Omental fat pad (tissue), 3 donors: ENCODE measurements at regions not wholly inside any gene's neighbourhood (a gene's known extent, or its start where the extent isn't known, plus 50 kb on each side); places are given as distances from the start of the nearest gene placed in this dataset.

Source experiments
- ATAC-seq: fragments of 150-250 bp; one replicate; pipeline ENCODE4 v1.9.1; 2016; ENCODE audit warnings: mild to moderate bottlenecking, moderate library complexity; ENCODE audit not compliant: low FRiP score
- DNase-seq: peaks from one replicate; pipeline ENCODE4 v3.0.0-alpha.2; 2019; ENCODE audit warnings: low spot score
- CTCF ChIP-seq, 3 donors: fragments of 450-650 bp; IDR thresholded peaks; one replicate each; pipeline ENCODE4 v1.5.1; 2016 to 2017; ENCODE audit warnings: antibody characterized with exemption in 3 of 3, mild to moderate bottlenecking in 3 of 3, moderate library complexity in 2 of 3

- DNase-seq (no peak), ATAC-seq (no peak)
- no peak for TF ChIP-seq CTCF (IDR thresholded peaks at IDR 0.05)
Measured at GRCh38 chr10:61342858-61343572, 110.2 kb downstream of the TMEM26 start.

- ATAC-seq: no peak
- TF ChIP-seq CTCF (IDR thresholded peaks at IDR 0.05): no peak
- DNase-seq: no peak
Measured at GRCh38 chr10:61341008-61341407, 112.2 kb downstream of the TMEM26 start.

- TF ChIP-seq CTCF (IDR thresholded peaks at IDR 0.05): no peak
- no peak for ATAC-seq
- no peak for DNase-seq
Measured at GRCh38 chr10:61338146-61338545, 115.0 kb downstream of the TMEM26 start.

GRCh38 chr10:61337741-61338140, 115.4 kb downstream of the TMEM26 start:
- no peak for TF ChIP-seq CTCF (IDR thresholded peaks at IDR 0.05)
- ATAC-seq: no peak
- no peak for DNase-seq

GRCh38 chr10:61336831-61337230, 116.3 kb downstream of the TMEM26 start:
- ATAC-seq (no peak), DNase-seq (no peak)
- no peak for TF ChIP-seq CTCF (IDR thresholded peaks at IDR 0.05)

GRCh38 chr10:61335359-61335758, 117.8 kb downstream of the TMEM26 start:
- ATAC-seq (no peak), DNase-seq (no peak)
- TF ChIP-seq CTCF (IDR thresholded peaks at IDR 0.05): no peak

- TF ChIP-seq CTCF (IDR thresholded peaks at IDR 0.05): no peak
- ATAC-seq (no peak), DNase-seq (no peak)
Measured at GRCh38 chr10:61332581-61332980, 120.6 kb downstream of the TMEM26 start.
